ENCODE measurements at regions not wholly inside any gene's neighbourhood (a gene's known extent, or its start where the extent isn't known, plus 50 kb on each side); places are given as distances from the start of the nearest gene placed in this dataset.

- Mint-ChIP-seq H3K4me1 (no peaks in the 10 kb centered on the region), H3K27me3 (no peaks in the 10 kb centered on the region), H3K9me3 (ENCODE audit: insufficient read depth) (peaks cover 7% of the 10 kb centered on the region), H3K4me3 (no peak overlapping the region), H3K27ac (no peak overlapping the region)
- H2AFZ ChIP-seq (ENCODE audit: insufficient read depth, low read depth, low read length, poor library complexity, severe bottlenecking) = no peak overlapping the region
- H3K27me3 ChIP-seq (replicated peaks in 1 of 4; ENCODE audit: control extremely low read depth in 1 of 4, control insufficient read depth in 3 of 4, insufficient read depth in 4 of 4, low read length in 3 of 4) = no peaks in the 10 kb centered on the region
- intact Hi-C loops (cut with micrococcal nuclease) = no loop called here
- H3K9me3 ChIP-seq (ENCODE audit: control extremely low read depth in 1 of 3, control insufficient read depth in 2 of 3, insufficient read depth in 1 of 3, low read length in 2 of 3) = peaks cover 0 to 6% (median 0%) of the 10 kb centered on the region in 3 donors
- ChIA-PET CTCF (no interaction called here), POLR2A (no interaction called here)
- H3K36me3 ChIP-seq (replicated peaks in 1 of 2; ENCODE audit: control extremely low read depth in 1 of 2, control insufficient read depth in 1 of 2, extremely low read depth in 1 of 2, insufficient read depth in 2 of 2, low read length in 1 of 2) = no peaks in the 10 kb centered on the region
- H3K4me1 ChIP-seq (ENCODE audit: control insufficient read depth in 2 of 2, insufficient read depth in 2 of 2, low read length in 2 of 2) = no peaks in the 10 kb centered on the region
- ATAC-seq (ENCODE audit: low read depth) (no peak), DNase-seq (no peak)
- no peak overlapping the region for H3K4me2 ChIP-seq (replicated peaks; ENCODE audit: low read depth, low read length, poor library complexity, severe bottlenecking)
- no peak overlapping the region for H3K27ac ChIP-seq (ENCODE audit: low read length in 2 of 2)
- no peaks in the 10 kb centered on the region for H3K79me2 ChIP-seq (ENCODE audit: control insufficient read depth, insufficient read depth, low read length)
- H3K9ac ChIP-seq (ENCODE audit: low read length) = no peak overlapping the region
- TF ChIP-seq EZH2 (IDR thresholded peaks at IDR 0.05; ENCODE audit: borderline replicate concordance, insufficient read depth, low read depth, low read length, poor library complexity, severe bottlenecking) = no peak
- no peak for TF ChIP-seq CTCF (IDR thresholded peaks at IDR 0.05)
- no peaks in the 10 kb centered on the region for H4K20me1 ChIP-seq (ENCODE audit: control insufficient read depth, insufficient read depth, low read length, poor library complexity, severe bottlenecking)
- no peak overlapping the region for H3K4me3 ChIP-seq (ENCODE audit: control extremely low read depth in 1 of 5, extremely low read depth in 1 of 5, insufficient read depth in 1 of 5, low read depth in 2 of 5, low read length in 4 of 5)
- WGBS (ENCODE audit: insufficient coverage) = 85% methylated on average over 5 of the region's 10 CpGs
These were observed 89.0 kb upstream of the IRX2 start for GRCh38 chr5:2840372-2840915.

- no peak overlapping the region for H3K4me2 ChIP-seq (replicated peaks; ENCODE audit: low read depth, low read length, poor library complexity, severe bottlenecking)
- H3K4me3 Mint-ChIP-seq = no peak overlapping the region
- H3K4me3 ChIP-seq (ENCODE audit: control extremely low read depth in 1 of 5, extremely low read depth in 1 of 5, insufficient read depth in 1 of 5, low read depth in 2 of 5, low read length in 4 of 5) = no peak overlapping the region
- H3K9me3 Mint-ChIP-seq (ENCODE audit: insufficient read depth) = peaks cover 5% of the 10 kb centered on the region
- no peaks in the 10 kb centered on the region for H3K4me1 ChIP-seq (ENCODE audit: control insufficient read depth in 2 of 2, insufficient read depth in 2 of 2, low read length in 2 of 2)
- no peak overlapping the region for H3K9ac ChIP-seq (ENCODE audit: low read length)
- H3K27ac ChIP-seq (ENCODE audit: low read length in 2 of 2) = no peak overlapping the region
- WGBS (ENCODE audit: insufficient coverage) = 51% methylated on average over 2 of the region's 5 CpGs
- intact Hi-C loops (cut with micrococcal nuclease) = no loop called here
- TF ChIP-seq EZH2 (IDR thresholded peaks at IDR 0.05; ENCODE audit: borderline replicate concordance, insufficient read depth, low read depth, low read length, poor library complexity, severe bottlenecking) (no peak), CTCF (IDR thresholded peaks at IDR 0.05) (no peak)
- H2AFZ ChIP-seq (ENCODE audit: insufficient read depth, low read depth, low read length, poor library complexity, severe bottlenecking) = no peak overlapping the region
- H3K27ac Mint-ChIP-seq = no peak overlapping the region
- no peaks in the 10 kb centered on the region for H3K36me3 ChIP-seq (replicated peaks in 1 of 2; ENCODE audit: control extremely low read depth in 1 of 2, control insufficient read depth in 1 of 2, extremely low read depth in 1 of 2, insufficient read depth in 2 of 2, low read length in 1 of 2)
- no peaks in the 10 kb centered on the region for H3K27me3 ChIP-seq (replicated peaks in 1 of 4; ENCODE audit: control extremely low read depth in 1 of 4, control insufficient read depth in 3 of 4, insufficient read depth in 4 of 4, low read length in 3 of 4)
- H3K9me3 ChIP-seq (ENCODE audit: control extremely low read depth in 1 of 3, control insufficient read depth in 2 of 3, insufficient read depth in 1 of 3, low read length in 2 of 3) = peaks cover 0 to 6% (median 0%) of the 10 kb centered on the region in 3 donors
- no peaks in the 10 kb centered on the region for H3K27me3 Mint-ChIP-seq
- H4K20me1 ChIP-seq (ENCODE audit: control insufficient read depth, insufficient read depth, low read length, poor library complexity, severe bottlenecking) = no peaks in the 10 kb centered on the region
- ChIA-PET POLR2A (no interaction called here), CTCF (no interaction called here)
- no peaks in the 10 kb centered on the region for H3K79me2 ChIP-seq (ENCODE audit: control insufficient read depth, insufficient read depth, low read length)
- no peaks in the 10 kb centered on the region for H3K4me1 Mint-ChIP-seq
- ATAC-seq (ENCODE audit: low read depth) (no peak), DNase-seq (no peak)
These were observed 84.7 kb upstream of the IRX2 start for GRCh38 chr5:2836133-2836532.
